NB4 (cell line): ENCODE measurements at regions not wholly inside any gene's neighbourhood (a gene's known extent, or its start where the extent isn't known, plus 50 kb on each side); places are given as distances from the start of the nearest gene placed in this dataset.

ENCODE experiments used
- CTCF ChIP-seq: IDR thresholded peaks from one replicate; pipeline ENCODE4 v1.5.1; 2012; ENCODE audit warnings: low read depth, low read length
- TF ChIP-seq, protein P1 (sequence below): IDR thresholded peaks from 2 replicates; pipeline ENCODE4 v1.6.1; 2011; ENCODE audit warnings: low read depth, low read length

DNA sequence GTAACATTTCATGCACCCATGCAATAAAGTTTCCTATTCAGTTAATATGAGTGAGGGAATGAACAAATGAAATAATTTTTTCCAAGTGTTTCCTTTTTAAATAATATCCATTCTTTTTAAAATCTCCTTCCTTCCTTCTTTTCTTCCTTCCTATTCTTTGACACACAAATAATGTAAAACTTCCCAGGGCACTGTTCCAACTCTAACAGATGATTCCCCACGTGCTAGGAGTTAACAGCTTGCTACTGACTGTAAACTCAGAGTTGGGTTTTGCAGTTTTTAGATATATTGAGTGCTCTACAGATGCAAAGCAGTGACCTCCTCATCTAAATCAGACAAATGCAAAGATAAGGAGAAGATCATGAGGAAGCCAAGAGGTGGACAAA lies 54.0 kb upstream of the POU2F1 start:
- TF ChIP-seq, protein P1, sequence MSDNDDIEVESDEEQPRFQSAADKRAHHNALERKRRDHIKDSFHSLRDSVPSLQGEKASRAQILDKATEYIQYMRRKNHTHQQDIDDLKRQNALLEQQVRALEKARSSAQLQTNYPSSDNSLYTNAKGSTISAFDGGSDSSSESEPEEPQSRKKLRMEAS = no peak
- TF ChIP-seq CTCF = no peak
